CD4-positive, alpha-beta T cell treated with Interleukin-1 beta for 1 hour (primary cell): ENCODE measurements at regions not wholly inside any gene's neighbourhood (a gene's known extent, or its start where the extent isn't known, plus 50 kb on each side); places are given as distances from the start of the nearest gene placed in this dataset.
"Not testable (repeated sequence)": the region's sequence is repeated elsewhere in the genome, so short reads cannot be mapped to it uniquely, and the experiment has no call there.

Experiments
- DNase-seq, 2 donors: peaks; one replicate each; pipeline ENCODE4 v3.0.0-alpha.2; 2020 to 2022

GRCh38 chr2:36223259-36223658 lies 132.3 kb upstream of the CRIM1 start:
- no peak for DNase-seq

GRCh38 chr2:36222485-36222884 lies 133.1 kb upstream of the CRIM1 start:
- no peak for DNase-seq

- DNase-seq: no peak
Observed at GRCh38 chr2:36214691-36215090, 140.9 kb upstream of the CRIM1 start.

GRCh38 chr2:36203366-36203765 lies 152.2 kb upstream of the CRIM1 start:
- DNase-seq: no peak

- DNase-seq: no peak
Observed at GRCh38 chr2:36197181-36197971, 158.2 kb upstream of the CRIM1 start.

- DNase-seq: no peak
Observed at GRCh38 chr2:36193680-36194079, 161.9 kb upstream of the CRIM1 start.

GRCh38 chr2:36192983-36193382 lies 162.6 kb upstream of the CRIM1 start:
- no peak for DNase-seq

GRCh38 chr2:36190097-36190496 lies 165.5 kb upstream of the CRIM1 start:
- no peak for DNase-seq

GRCh38 chr2:36185624-36186023 lies 170.0 kb upstream of the CRIM1 start:
- no peak for DNase-seq

GRCh38 chr2:36184848-36185247 lies 170.7 kb upstream of the CRIM1 start:
- no peak for DNase-seq

GRCh38 chr2:36180789-36181482 lies 174.6 kb upstream of the CRIM1 start:
- not testable (repeated sequence) for DNase-seq

- DNase-seq: not testable (repeated sequence)
Observed at GRCh38 chr2:36180293-36180692, 175.3 kb upstream of the CRIM1 start.

GRCh38 chr2:36179668-36180269 lies 175.8 kb upstream of the CRIM1 start:
- DNase-seq: not testable (repeated sequence)

GRCh38 chr2:36178384-36178783 lies 177.2 kb upstream of the CRIM1 start:
- DNase-seq: no peak

- DNase-seq: no peak
Observed at GRCh38 chr2:36177282-36177681, 178.3 kb upstream of the CRIM1 start.

- DNase-seq: no peak
Observed at GRCh38 chr2:36174920-36175319, 180.7 kb upstream of the CRIM1 start.

- DNase-seq: no peak
Observed at GRCh38 chr2:36173760-36174404, 181.7 kb upstream of the CRIM1 start.

GRCh38 chr2:36172824-36173223 lies 182.8 kb upstream of the CRIM1 start:
- DNase-seq: no peak

- no peak for DNase-seq
Observed at GRCh38 chr2:36170805-36171204, 184.8 kb upstream of the CRIM1 start.

- no peak for DNase-seq
Observed at GRCh38 chr2:36169843-36170242, 185.7 kb upstream of the CRIM1 start.

GRCh38 chr2:36168115-36168514 lies 187.5 kb upstream of the CRIM1 start:
- DNase-seq: no peak

- DNase-seq: no peak
Observed at GRCh38 chr2:36165132-36165531, 190.4 kb upstream of the CRIM1 start.

- DNase-seq: no peak
Observed at GRCh38 chr2:36163520-36164254, 191.9 kb upstream of the CRIM1 start.
